ENCODE measurements at regions not wholly inside any gene's neighbourhood (a gene's known extent, or its start where the extent isn't known, plus 50 kb on each side); places are given as distances from the start of the nearest gene placed in this dataset.

DNA sequence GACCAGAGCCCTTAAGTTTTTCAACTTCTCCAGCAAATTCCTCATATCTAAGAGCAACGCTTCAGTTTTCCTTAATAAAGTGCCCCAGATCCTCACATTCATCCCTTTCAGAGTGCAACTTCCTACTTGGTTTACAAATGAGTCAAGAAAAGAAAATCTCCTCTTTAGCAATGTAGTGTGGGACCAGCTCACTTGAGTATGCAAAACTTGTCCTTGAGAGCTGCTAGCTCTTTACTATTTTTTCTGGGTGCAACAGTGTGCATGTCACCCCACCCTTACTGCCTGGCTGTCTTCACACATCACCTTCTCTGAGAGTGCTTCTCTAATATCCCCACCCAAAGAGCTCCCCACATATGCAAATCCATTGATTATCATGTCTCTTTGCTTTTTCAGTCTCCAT, 203.1 kb upstream of the CAMK1G start:
- Histone ChIP-seq H3K79me2 (ENCODE audit: insufficient read depth, low read depth, low read length) (no peaks in the 10 kb centered on the region), H3K4me1 (ENCODE audit: insufficient read depth, low read length, poor library complexity, severe bottlenecking) (no peaks in the 10 kb centered on the region), H2AFZ (ENCODE audit: low read length) (no peak overlapping the region), H3K4me2 (ENCODE audit: low read length) (no peak overlapping the region), H3K9me2 (ENCODE audit: insufficient read depth, low read length) (no peaks in the 10 kb centered on the region), H3K9me3 (ENCODE audit: low read length) (no peaks in the 10 kb centered on the region), H3K27ac (ENCODE audit: low read depth, low read length, poor library complexity, severe bottlenecking) (no peak overlapping the region), H4K20me1 (ENCODE audit: insufficient read depth, low read length) (no peaks in the 10 kb centered on the region), H3K36me3 (ENCODE audit: insufficient read depth, low read length) (no peaks in the 10 kb centered on the region), H3K4me3 (ENCODE audit: low read depth, low read length, poor library complexity, severe bottlenecking) (no peak overlapping the region)
- ChIA-PET CTCF (ENCODE audit: unreplicated experiment) (no interaction called here), POLR2A (no interaction called here)
- no peak for DNase-seq (ENCODE audit: low spot score)
- TF ChIP-seq, protein P1, sequence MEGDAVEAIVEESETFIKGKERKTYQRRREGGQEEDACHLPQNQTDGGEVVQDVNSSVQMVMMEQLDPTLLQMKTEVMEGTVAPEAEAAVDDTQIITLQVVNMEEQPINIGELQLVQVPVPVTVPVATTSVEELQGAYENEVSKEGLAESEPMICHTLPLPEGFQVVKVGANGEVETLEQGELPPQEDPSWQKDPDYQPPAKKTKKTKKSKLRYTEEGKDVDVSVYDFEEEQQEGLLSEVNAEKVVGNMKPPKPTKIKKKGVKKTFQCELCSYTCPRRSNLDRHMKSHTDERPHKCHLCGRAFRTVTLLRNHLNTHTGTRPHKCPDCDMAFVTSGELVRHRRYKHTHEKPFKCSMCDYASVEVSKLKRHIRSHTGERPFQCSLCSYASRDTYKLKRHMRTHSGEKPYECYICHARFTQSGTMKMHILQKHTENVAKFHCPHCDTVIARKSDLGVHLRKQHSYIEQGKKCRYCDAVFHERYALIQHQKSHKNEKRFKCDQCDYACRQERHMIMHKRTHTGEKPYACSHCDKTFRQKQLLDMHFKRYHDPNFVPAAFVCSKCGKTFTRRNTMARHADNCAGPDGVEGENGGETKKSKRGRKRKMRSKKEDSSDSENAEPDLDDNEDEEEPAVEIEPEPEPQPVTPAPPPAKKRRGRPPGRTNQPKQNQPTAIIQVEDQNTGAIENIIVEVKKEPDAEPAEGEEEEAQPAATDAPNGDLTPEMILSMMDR (conservative IDR thresholded peaks at IDR 0.05; ENCODE audit: low read length) = no peak
- TF ChIP-seq EZH2phosphoT487 (IDR thresholded peaks at IDR 0.05; ENCODE audit: borderline replicate concordance, low read depth, low read length) = no peak
- intact Hi-C loops (cut with micrococcal nuclease; ENCODE audit: unreplicated experiment) = no loop called here
- BruUV-seq (replicated peaks) = no TSS peak

DNA sequence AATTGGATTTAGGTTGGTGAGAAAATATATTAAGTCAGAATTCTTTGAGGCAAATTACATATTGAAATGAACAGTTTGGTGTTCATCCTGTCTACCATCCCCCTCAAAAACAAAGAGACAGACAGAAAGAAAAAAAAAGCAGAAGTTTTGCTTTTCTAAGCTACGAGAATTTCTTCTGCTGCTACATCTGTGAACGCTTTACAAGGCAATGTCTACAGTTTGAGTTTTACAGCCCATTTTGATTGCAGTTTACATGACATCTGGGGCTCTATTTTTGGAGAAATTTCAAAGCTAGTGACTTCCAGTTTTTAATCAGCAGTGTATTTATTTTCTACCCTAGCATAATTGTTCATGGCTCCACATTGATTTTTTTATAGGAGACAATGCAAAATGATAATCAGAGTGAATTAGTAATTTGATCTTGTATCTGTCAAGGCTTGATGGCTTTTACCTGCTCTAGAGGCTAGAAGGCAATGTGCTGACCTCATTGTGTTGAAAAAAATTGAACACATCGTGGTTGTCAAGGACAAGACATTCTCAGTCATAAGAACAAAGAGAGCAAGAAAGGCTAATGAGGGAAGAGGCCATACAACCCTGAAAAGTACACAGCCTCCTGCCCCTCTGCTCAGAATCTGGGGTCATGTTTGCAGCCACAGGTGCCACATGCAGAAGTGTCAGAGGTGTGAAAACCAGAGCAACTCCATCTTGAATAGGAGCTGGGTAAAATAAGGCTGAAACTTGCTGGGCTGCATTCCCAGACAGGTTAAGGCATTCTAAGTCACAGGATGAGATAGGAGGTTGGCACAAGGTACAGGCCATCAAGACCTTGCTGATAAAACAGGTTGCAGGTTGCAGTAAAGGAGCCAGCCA, 201.0 kb upstream of the CAMK1G start:
- H3K36me3 ChIP-seq (ENCODE audit: insufficient read depth, low read length) = no peaks in the 10 kb centered on the region
- CTCF ChIA-PET (ENCODE audit: unreplicated experiment) = no interaction called here
- TF ChIP-seq, protein P1 (conservative IDR thresholded peaks at IDR 0.05; ENCODE audit: low read length) = no peak
- TF ChIP-seq EZH2phosphoT487 (IDR thresholded peaks at IDR 0.05; ENCODE audit: borderline replicate concordance, low read depth, low read length) = no peak
- no peaks in the 10 kb centered on the region for H3K9me2 ChIP-seq (ENCODE audit: insufficient read depth, low read length)
- intact Hi-C loops (cut with micrococcal nuclease; ENCODE audit: unreplicated experiment) = no loop called here
- no peaks in the 10 kb centered on the region for H3K9me3 ChIP-seq (ENCODE audit: low read length)
- no peak for DNase-seq (ENCODE audit: low spot score)
- no peaks in the 10 kb centered on the region for H3K4me1 ChIP-seq (ENCODE audit: insufficient read depth, low read length, poor library complexity, severe bottlenecking)
- H2AFZ ChIP-seq (ENCODE audit: low read length) = no peak overlapping the region
- no peak overlapping the region for H3K27ac ChIP-seq (ENCODE audit: low read depth, low read length, poor library complexity, severe bottlenecking)
- no peak overlapping the region for H3K4me2 ChIP-seq (ENCODE audit: low read length)
- POLR2A ChIA-PET = no interaction called here
- H3K4me3 ChIP-seq (ENCODE audit: low read depth, low read length, poor library complexity, severe bottlenecking) = no peak overlapping the region
- BruUV-seq (replicated peaks) = no TSS peak
- no peaks in the 10 kb centered on the region for H4K20me1 ChIP-seq (ENCODE audit: insufficient read depth, low read length)
- H3K79me2 ChIP-seq (ENCODE audit: insufficient read depth, low read depth, low read length) = no peaks in the 10 kb centered on the region

DNA sequence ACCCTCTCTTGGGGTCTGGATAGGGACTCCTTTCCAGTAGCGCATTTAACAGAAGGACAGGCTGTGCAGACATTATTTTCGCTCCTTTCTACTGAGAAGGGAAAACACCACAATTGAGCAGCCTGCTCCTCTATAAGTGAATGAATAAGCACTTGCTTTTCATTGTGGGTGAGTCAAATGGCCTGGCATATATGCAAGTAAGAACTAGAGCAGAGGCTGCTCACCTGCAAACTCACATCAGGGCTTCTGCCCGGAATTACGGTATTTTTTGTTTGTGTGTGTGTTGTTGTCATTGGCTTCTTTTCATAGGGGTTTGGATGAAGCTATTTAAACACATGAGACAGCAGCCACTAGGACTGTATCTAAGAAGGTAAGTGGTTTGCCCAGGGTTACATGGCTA, 200.1 kb upstream of the CAMK1G start:
- Histone ChIP-seq H3K36me3 (ENCODE audit: insufficient read depth, low read length) (no peaks in the 10 kb centered on the region), H3K4me1 (ENCODE audit: insufficient read depth, low read length, poor library complexity, severe bottlenecking) (no peaks in the 10 kb centered on the region), H4K20me1 (ENCODE audit: insufficient read depth, low read length) (no peaks in the 10 kb centered on the region), H3K4me2 (ENCODE audit: low read length) (no peak overlapping the region), H3K9me2 (ENCODE audit: insufficient read depth, low read length) (no peaks in the 10 kb centered on the region), H3K27ac (ENCODE audit: low read depth, low read length, poor library complexity, severe bottlenecking) (no peak overlapping the region), H3K79me2 (ENCODE audit: insufficient read depth, low read depth, low read length) (no peaks in the 10 kb centered on the region), H3K9me3 (ENCODE audit: low read length) (no peaks in the 10 kb centered on the region), H3K4me3 (ENCODE audit: low read depth, low read length, poor library complexity, severe bottlenecking) (no peak overlapping the region), H2AFZ (ENCODE audit: low read length) (no peak overlapping the region)
- TF ChIP-seq, protein P1 (conservative IDR thresholded peaks at IDR 0.05; ENCODE audit: low read length) = no peak
- TF ChIP-seq EZH2phosphoT487 (IDR thresholded peaks at IDR 0.05; ENCODE audit: borderline replicate concordance, low read depth, low read length) = no peak
- DNase-seq (ENCODE audit: low spot score) = no peak
- POLR2A ChIA-PET = interaction anchor here (0.9 kb wide), 1 partner anchor 8 kb away, joined by 3 read pairs; no protein-coding TSS in a partner anchor
- CTCF ChIA-PET (ENCODE audit: unreplicated experiment) = no interaction called here
- BruUV-seq (replicated peaks) = no TSS peak
- intact Hi-C loops (cut with micrococcal nuclease; ENCODE audit: unreplicated experiment) = no loop called here
